ENCODE measurements at regions not wholly inside any gene's neighbourhood (a gene's known extent, or its start where the extent isn't known, plus 50 kb on each side); places are given as distances from the start of the nearest gene placed in this dataset.

DNA sequence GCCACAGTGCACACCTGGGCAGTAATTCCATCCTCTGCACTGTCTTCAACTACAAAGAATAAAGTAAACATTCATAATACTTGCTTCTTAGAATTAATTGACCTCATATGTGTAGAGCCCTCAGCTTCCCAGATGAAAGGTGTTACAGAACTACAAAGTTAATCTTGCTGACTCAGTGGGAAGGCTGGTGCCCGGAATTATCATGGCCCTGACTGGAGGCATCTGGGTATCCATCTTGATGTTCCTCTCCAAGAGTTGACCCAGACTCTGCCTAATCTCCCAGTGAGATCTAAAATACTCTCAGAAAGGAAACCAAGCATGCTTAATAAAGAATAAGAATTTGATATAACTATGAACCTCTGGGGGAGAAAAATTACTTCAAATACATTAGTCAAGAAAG, 147.0 kb upstream of the ARID2 start:
- no peak for TF ChIP-seq CTCF (IDR thresholded peaks at IDR 0.05; ENCODE audit: poor library complexity, severe bottlenecking)
- TF ChIP-seq EP300 (conservative IDR thresholded peaks at IDR 0.05; ENCODE audit: poor library complexity, severe bottlenecking), result no peak
- TF ChIP-seq RAD21 (conservative IDR thresholded peaks at IDR 0.05), result no peak
- TF ChIP-seq POLR2AphosphoS5 (IDR thresholded peaks at IDR 0.05), result no peak
- TF ChIP-seq SMC3 (conservative IDR thresholded peaks at IDR 0.05; ENCODE audit: poor library complexity), result no peak
- TF ChIP-seq EZH2 (IDR thresholded peaks at IDR 0.05; ENCODE audit: borderline replicate concordance, insufficient read depth, low read length, poor library complexity, severe bottlenecking), result no peak
- TF ChIP-seq, protein P1, sequence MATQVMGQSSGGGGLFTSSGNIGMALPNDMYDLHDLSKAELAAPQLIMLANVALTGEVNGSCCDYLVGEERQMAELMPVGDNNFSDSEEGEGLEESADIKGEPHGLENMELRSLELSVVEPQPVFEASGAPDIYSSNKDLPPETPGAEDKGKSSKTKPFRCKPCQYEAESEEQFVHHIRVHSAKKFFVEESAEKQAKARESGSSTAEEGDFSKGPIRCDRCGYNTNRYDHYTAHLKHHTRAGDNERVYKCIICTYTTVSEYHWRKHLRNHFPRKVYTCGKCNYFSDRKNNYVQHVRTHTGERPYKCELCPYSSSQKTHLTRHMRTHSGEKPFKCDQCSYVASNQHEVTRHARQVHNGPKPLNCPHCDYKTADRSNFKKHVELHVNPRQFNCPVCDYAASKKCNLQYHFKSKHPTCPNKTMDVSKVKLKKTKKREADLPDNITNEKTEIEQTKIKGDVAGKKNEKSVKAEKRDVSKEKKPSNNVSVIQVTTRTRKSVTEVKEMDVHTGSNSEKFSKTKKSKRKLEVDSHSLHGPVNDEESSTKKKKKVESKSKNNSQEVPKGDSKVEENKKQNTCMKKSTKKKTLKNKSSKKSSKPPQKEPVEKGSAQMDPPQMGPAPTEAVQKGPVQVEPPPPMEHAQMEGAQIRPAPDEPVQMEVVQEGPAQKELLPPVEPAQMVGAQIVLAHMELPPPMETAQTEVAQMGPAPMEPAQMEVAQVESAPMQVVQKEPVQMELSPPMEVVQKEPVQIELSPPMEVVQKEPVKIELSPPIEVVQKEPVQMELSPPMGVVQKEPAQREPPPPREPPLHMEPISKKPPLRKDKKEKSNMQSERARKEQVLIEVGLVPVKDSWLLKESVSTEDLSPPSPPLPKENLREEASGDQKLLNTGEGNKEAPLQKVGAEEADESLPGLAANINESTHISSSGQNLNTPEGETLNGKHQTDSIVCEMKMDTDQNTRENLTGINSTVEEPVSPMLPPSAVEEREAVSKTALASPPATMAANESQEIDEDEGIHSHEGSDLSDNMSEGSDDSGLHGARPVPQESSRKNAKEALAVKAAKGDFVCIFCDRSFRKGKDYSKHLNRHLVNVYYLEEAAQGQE (IDR thresholded peaks at IDR 0.05; ENCODE audit: borderline replicate concordance), result no peak
- TF ChIP-seq TAF1 (IDR thresholded peaks at IDR 0.05; ENCODE audit: low read depth), result no peak
- no peak for TF ChIP-seq MXI1 (conservative IDR thresholded peaks at IDR 0.05; ENCODE audit: poor library complexity, severe bottlenecking)

Data from neural cell (in vitro differentiated cells).